HG03103 (cell line): ENCODE measurements at regions not wholly inside any gene's neighbourhood (a gene's known extent, or its start where the extent isn't known, plus 50 kb on each side); places are given as distances from the start of the nearest gene placed in this dataset.
A peak's percentile ranks its signal among the peaks of the same experiment; 100 is the strongest.

Experiments
- ATAC-seq: cut with Tn5 transposase; IDR thresholded peaks from one replicate; pipeline ENCODE4 v1.9.1; 2021; ENCODE audit warnings: low read depth; ENCODE audit not compliant: unreplicated experiment

DNA sequence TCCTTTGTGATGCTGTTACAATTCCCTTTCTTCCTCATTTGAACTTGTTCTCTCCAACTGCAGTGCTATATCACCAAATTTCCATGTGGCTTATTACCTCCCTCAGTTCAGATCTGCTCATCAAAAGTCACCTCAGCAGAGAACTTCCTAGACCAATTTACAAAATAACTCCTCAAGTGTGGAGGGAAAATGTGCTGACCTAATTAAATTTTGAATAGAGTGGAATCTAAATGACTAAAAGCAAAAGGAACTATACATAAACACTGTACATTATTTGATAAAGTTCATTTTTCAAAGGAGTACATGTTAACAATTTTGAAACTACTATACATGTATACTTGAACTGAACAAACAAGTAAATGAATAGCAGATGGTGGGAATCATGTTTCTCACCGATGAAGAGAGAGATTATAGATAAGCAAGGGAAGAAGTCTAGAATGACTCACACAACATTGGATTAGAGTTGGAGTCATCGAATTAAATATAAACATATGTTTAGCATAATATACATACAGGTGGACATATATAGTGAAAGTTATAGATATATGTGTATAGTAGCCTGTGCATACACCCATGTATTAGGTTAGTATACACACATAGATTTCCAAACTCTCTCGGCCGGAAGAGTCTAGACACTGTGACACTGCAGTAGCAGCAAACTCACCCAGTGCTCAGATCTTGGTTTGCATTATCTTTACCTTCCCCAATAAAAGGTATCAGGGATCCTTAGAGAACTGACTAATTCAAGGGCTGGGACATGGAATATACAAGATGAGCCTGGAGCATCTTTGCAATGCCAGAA, 318.7 kb downstream of the PCDH18 start:
- ATAC-seq, result no peak

DNA sequence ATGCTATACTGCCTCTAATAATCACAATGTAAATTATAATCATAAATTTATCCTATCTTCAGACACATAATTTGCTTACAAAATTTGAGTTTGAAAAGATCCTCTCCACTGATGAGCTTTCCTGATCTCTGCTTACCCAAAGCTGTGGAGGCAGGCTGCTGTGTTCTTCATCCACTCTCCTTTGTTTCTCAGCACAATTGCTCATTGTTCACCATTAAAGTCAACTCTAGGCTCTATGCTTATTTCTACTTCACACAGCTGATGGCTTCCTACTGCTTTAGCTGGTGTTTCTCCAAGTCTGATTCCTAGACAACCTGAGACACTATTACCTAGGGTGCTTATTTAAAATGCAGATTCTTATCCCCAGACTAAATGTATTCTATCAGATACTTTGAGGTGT, 319.7 kb downstream of the PCDH18 start:
- no peak for ATAC-seq

- ATAC-seq, result no peak
These were observed 323.1 kb downstream of the PCDH18 start for GRCh38 chr4:137209240-137209639.

- no peak for ATAC-seq
These were observed 325.5 kb downstream of the PCDH18 start for GRCh38 chr4:137206781-137207180.

DNA sequence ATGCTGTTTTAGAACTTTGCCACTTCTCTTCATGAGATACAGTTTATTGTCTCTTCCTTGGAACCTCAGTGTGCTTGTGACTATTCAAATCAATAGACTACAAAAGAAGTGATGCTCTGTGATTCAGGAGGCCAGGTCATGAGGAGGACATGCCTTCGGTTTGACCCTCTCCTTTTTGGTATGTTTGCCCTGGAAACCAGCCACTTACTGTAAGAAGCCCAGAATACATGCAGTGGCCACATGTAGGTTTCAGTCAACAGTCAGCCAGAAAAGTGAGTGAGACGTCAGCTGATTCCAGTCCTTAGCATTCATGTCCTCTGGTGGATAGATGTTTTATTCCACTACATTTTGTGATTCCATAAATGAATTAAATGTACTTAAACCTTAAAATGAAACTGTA, 328.7 kb downstream of the PCDH18 start:
- ATAC-seq, result no peak

DNA sequence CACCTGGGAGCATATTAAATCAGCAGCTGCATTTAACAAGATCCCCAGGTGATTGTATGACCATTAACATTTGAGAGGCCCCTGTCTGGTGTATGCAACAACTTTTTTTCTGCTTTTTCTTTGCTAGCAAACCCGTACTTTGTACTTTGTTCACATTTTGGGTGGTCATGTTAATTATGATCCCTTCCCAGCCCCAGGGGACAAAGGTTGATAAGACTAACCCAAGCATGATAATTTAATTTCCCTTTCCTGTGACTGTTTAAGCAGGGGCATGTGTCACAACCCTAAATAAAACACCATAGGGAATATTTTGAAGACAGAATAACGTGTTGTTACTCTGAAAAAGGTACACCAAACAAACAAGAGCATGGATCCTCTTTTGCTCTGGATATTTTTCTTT, 332.0 kb downstream of the PCDH18 start:
- ATAC-seq, result no peak

- ATAC-seq, result no peak
These were observed 333.5 kb downstream of the PCDH18 start for GRCh38 chr4:137198791-137199190.

- no peak for ATAC-seq
These were observed 337.6 kb downstream of the PCDH18 start for GRCh38 chr4:137194670-137195069.

DNA sequence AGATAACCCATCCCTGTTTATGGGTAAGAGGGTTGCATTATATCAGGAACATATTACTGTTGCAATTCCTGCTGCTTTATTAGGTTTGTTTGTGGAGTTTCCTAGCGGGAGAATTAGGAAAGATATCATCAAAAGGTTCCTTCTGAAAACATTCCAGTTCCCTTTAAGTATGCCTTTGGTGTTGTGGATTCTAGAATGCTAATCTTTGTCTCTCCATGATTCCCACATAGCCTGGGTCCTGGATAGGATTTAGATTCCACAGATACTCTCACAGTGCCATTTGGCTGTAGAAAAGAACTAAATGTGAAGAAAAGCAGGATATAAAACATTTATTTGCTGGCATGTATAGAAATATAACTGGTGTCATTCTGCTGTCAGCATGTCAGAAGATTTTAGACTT, 338.7 kb downstream of the PCDH18 start:
- ATAC-seq, result no peak

GRCh38 chr4:137181293-137181899, 350.9 kb downstream of the PCDH18 start:
- ATAC-seq, result no peak

- ATAC-seq, result no peak
These were observed 351.9 kb downstream of the PCDH18 start for GRCh38 chr4:137180349-137180748.

DNA sequence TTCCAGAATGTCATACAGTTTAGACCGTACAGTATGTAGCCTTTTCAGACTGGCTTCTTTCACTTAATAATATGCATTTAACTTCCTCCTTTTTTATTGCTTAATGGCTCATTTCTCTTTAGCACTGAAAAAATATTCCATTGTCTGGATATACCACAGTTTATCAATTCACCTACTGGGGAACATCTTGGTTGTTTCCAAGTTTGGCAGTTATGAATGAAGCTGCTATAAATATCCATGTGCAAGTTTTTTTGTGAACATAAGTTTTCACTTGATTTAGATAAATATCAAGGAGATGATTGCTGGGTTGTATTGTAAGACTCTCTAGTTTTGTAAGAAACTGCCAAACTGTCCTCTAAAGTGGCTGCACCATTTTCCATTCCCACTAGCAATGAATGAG, 375.5 kb downstream of the PCDH18 start:
- no peak for ATAC-seq

DNA sequence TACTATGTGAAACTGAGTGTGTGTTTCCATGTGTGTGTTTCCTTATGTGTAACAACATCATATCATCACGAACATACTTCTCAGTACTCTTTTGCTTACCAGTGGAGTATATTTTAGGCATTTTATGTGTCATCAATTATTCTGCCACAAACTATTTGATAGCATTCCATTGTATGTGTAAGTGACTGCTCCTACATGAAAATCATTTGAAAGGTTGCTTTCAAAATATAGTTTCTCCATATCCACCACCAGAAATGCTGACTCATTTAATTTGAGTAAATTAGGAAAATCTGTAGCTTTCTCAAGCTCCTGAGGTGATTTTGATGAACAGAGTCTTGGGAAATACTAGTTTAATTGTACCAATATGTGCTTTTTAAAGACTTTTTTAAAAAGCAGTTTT, 376.2 kb downstream of the PCDH18 start:
- no peak for ATAC-seq

GRCh38 chr4:137131201-137131600, 401.1 kb downstream of the PCDH18 start:
- no peak for ATAC-seq

GRCh38 chr4:137129845-137130244, 402.4 kb downstream of the PCDH18 start:
- ATAC-seq, result no peak

DNA sequence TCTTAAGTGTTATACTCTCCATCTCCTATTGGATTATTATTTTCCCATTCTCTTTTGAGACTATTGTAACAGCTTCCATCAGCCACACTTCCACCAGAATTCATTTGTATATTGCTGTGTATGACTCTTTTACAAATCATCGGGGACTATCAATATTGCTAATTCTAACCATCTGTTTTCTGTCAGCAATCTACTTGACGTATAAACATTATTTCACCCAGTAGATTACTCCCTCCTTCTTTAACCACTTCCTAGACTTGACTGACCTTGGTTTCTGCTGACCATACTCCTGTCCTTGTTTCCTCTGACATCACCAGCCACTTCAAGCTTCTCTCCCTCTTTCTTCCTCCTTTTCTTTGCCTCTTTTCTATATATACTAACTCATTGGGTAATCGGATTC, 402.9 kb downstream of the PCDH18 start:
- ATAC-seq, result no peak

DNA sequence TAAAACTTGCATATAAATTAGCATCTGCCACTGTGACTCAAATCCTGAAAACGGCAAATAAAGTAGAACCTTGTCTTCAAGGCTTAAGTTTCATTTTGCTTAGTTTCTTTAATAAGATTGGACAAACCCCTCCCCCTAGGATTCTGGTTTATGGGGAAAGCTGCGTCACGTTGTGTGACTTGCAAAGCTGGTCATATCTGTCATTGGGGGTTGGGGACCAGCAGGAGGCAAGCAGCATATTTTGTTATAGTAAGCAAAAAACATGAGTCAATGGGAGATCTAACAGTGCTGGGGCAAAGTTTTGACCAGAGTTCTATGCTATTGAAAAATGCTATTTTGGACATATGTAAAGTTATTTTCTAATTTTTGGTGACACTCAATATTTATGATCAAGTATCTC, 407.3 kb downstream of the PCDH18 start:
- no peak for ATAC-seq

DNA sequence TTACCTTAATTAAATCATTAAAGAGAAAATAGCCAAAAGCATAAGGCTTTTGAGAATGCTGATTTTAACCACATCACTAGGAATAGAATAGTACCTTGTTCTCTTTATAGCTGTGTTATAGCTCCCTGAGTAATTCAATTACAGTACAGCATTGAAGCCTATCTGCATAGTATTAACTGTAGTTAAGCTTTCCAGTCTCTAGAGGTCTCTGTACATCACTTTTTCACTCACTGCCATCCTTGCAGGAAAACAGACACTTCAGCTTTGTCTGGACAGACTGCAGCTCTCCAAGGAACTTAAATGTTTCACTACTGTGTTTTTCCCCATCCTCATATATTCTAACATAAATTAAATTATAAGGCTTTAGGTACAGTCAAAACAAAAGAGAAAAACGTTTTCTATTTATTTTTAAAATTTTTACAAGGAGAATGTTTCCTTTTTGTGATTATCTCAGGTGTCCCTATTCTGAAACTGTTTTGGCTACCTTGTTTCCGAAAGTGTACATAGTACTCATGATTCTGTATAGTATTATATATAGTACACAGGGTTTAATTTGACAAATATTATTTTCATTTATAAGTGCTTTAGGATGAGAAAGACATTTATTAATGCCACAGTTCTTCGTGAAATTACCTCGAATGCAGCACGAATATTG, 407.9 kb downstream of the PCDH18 start:
- peak; percentile 90 for ATAC-seq

DNA sequence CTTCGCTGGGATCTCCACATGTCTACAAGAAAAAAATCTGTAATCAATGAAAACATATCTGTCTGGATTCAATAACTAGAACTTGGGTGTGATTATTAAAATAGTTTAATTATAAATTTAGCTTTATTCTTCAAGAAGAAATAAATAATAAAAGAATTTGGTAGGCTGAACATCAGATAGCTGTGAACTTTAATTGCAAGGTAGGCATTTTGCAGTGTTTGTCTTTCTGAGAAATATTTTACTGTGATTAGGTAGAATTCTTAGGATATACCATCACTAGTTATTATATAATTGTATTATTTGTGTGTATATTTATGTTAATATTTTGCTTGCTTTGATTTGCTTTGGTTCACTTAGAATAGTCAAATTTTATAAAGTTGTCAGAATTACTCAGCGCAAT, 409.4 kb downstream of the PCDH18 start:
- ATAC-seq, result no peak

DNA sequence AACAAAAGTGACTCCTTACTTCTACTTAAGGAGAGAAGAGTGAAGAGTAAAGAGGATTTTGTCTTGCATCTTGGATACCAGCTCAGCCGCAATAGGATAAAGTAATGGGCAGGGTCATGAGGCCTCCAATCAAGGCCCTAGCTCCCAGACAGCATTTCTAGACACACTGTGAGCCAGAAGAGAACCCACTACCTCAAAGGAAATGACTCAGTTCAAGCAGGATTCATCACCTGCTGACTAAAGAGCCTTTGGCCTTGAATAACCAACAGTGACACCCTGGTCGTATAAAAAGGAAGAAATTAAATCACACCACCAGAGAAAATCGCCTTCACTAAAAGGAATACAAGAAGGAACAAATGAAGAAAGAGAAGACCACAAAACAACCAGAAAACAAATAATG, 416.1 kb downstream of the PCDH18 start:
- ATAC-seq, result no peak

GRCh38 chr4:137106733-137107132, 425.6 kb downstream of the PCDH18 start:
- no peak for ATAC-seq

GRCh38 chr4:137106287-137106686, 426.0 kb downstream of the PCDH18 start:
- ATAC-seq, result no peak
